Spleen (tissue), 7 donors: ENCODE measurements at regions not wholly inside any gene's neighbourhood (a gene's known extent, or its start where the extent isn't known, plus 50 kb on each side); places are given as distances from the start of the nearest gene placed in this dataset.

Experiments used
- POLR2A ChIP-seq, 3 donors: fragments of 450-650 bp; IDR thresholded peaks; one replicate each; pipeline ENCODE4 v1.5.1; 2017; ENCODE audit warnings: antibody characterized with exemption in 3 of 3, mild to moderate bottlenecking in 1 of 3
- POLR2AphosphoS5 ChIP-seq, 3 donors: sonication (generic); formaldehyde crosslinking; IDR thresholded peaks; one replicate each; pipeline ENCODE4 v1.5.1; 2017; ENCODE audit warnings: antibody characterized with exemption in 3 of 3
- TF ChIP-seq, protein P1 (sequence below), 11 experiments: fragments of 200-600 bp in 7 of 11; fragments of 450-650 bp in 4 of 11; sonication (generic) in 4 of 11; IDR thresholded peaks in 8 of 11; conservative IDR thresholded peaks in 3 of 11; 1 replicate in 7 of 11; 2 replicates in 4 of 11; pipeline versions ENCODE4 v1.4.0 to v1.8.0; 2016 to 2021; ENCODE audit warnings: antibody characterized with exemption in 11 of 11, inconsistent platforms in 4 of 11, mild to moderate bottlenecking in 1 of 11
- donor health status: DM: no; HTN: no; CAD: no; lungs with moderate emphysema.
- donor health status: DM: no; HTN: no; CAD: no.
- donor health status: DM: no; HTN: no; CAD: no.

DNA sequence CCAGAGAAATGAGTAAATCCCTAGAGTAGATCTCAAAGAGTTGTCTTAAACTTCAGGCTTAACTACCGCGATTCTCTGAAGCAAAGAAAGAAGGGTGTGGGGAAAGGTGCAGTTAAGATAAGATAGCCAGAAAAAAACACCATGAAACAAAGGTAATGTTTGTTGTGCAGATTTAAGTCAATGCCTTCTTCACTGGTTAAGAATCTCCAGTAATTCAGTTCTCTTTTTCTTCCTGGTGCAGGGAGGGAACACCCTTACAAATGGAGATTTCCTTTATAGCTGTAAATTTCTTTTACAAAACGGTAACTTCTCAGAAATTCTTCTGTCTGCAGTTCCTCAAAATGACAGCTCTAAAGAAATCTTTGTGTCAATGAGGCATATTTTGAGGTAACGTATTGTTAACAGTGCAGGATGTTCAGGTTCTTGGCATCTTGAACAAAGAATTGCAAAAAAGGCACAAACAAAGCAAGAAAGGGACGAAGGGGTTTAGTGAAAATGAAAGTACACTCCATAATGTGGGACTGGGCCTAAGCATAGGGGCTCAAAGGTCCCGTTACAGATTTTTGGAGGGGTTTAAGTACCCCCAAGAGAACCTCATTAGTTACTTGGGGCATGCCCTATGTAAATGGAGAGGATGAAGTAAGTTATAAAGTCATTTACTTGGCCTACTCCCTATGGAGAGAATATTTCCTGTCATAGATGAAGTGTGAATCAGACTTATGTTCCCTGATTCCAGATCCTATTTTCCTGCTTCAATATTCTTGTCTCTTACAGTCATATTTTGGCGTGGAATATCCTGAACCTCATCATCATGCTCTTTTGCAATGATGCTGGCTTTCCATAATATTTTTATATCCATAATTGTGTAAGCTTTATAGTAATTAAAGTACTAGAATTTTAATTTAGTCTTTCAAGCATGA lies 492.0 kb downstream of the PCDH11X start:
- TF ChIP-seq POLR2A (IDR thresholded peaks at IDR 0.05) (no peak), POLR2AphosphoS5 (IDR thresholded peaks at IDR 0.05) (no peak)
- TF ChIP-seq, protein P1, sequence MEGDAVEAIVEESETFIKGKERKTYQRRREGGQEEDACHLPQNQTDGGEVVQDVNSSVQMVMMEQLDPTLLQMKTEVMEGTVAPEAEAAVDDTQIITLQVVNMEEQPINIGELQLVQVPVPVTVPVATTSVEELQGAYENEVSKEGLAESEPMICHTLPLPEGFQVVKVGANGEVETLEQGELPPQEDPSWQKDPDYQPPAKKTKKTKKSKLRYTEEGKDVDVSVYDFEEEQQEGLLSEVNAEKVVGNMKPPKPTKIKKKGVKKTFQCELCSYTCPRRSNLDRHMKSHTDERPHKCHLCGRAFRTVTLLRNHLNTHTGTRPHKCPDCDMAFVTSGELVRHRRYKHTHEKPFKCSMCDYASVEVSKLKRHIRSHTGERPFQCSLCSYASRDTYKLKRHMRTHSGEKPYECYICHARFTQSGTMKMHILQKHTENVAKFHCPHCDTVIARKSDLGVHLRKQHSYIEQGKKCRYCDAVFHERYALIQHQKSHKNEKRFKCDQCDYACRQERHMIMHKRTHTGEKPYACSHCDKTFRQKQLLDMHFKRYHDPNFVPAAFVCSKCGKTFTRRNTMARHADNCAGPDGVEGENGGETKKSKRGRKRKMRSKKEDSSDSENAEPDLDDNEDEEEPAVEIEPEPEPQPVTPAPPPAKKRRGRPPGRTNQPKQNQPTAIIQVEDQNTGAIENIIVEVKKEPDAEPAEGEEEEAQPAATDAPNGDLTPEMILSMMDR (IDR thresholded peaks at IDR 0.05 in 8 of 11, conservative IDR thresholded peaks at IDR 0.05 in 3 of 11), result no peak
